Esophagus squamous epithelium (tissue), 4 donors: ENCODE measurements at regions not wholly inside any gene's neighbourhood (a gene's known extent, or its start where the extent isn't known, plus 50 kb on each side); places are given as distances from the start of the nearest gene placed in this dataset.

ENCODE experiments used
- POLR2A ChIP-seq, 4 donors: fragments of 450-650 bp; IDR thresholded peaks; one replicate each; pipeline ENCODE4 v1.6.1; 2017; ENCODE audit warnings: antibody characterized with exemption in 4 of 4, mild to moderate bottlenecking in 4 of 4, moderate library complexity in 3 of 4
- TF ChIP-seq, protein P1 (sequence below), 6 experiments: fragments of 450-650 bp in 4 of 6; fragments of 200-600 bp in 2 of 6; sonication (generic) in 2 of 6; IDR thresholded peaks; one replicate each; pipeline ENCODE4 v1.5.1; 2016 to 2019; ENCODE audit warnings: antibody characterized with exemption in 6 of 6, mild to moderate bottlenecking in 4 of 6, moderate library complexity in 4 of 6

DNA sequence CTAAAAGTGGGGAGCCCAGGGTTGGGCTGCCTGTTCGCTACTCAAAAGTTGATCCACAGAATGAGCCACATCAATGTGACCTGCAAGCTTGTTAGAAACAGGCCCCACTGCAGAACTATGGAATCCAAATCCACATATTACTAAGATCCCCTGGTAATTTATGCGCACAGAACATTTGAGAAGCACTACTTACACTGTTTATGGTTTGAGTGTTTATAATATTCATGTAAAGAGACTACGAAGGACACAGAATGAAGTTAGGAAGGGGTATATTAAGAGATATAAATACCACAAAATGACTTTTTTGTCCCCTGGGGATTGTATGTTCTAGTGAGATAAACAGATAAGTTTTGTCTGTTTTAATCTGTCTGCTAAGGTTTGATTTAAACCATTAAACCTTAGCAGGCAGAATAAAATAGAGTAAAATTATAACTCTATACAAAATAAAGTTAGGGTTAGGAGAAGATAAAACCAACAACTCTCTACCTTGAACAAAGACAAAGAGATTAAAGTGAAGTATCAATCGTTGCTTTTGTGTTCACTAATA is 666.9 kb upstream of the SOX9 start:
- TF ChIP-seq, protein P1, sequence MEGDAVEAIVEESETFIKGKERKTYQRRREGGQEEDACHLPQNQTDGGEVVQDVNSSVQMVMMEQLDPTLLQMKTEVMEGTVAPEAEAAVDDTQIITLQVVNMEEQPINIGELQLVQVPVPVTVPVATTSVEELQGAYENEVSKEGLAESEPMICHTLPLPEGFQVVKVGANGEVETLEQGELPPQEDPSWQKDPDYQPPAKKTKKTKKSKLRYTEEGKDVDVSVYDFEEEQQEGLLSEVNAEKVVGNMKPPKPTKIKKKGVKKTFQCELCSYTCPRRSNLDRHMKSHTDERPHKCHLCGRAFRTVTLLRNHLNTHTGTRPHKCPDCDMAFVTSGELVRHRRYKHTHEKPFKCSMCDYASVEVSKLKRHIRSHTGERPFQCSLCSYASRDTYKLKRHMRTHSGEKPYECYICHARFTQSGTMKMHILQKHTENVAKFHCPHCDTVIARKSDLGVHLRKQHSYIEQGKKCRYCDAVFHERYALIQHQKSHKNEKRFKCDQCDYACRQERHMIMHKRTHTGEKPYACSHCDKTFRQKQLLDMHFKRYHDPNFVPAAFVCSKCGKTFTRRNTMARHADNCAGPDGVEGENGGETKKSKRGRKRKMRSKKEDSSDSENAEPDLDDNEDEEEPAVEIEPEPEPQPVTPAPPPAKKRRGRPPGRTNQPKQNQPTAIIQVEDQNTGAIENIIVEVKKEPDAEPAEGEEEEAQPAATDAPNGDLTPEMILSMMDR (IDR thresholded peaks at IDR 0.05) = no peak
- TF ChIP-seq POLR2A (IDR thresholded peaks at IDR 0.05) = no peak
